Activated CD4-positive, CD25-positive, alpha-beta regulatory T cell treated with anti-CD3 and anti-CD28 coated beads, Interleukin-2, amount 50 U/mL, for 16 hours (primary cell): ENCODE measurements at regions not wholly inside any gene's neighbourhood (a gene's known extent, or its start where the extent isn't known, plus 50 kb on each side); places are given as distances from the start of the nearest gene placed in this dataset.
"Not testable (repeated sequence)": the region's sequence is repeated elsewhere in the genome, so short reads cannot be mapped to it uniquely, and the experiment has no call there.

ENCODE experiments used
- DNase-seq: peaks from one replicate; pipeline ENCODE4 v3.0.0-alpha.2; 2020; ENCODE audit warnings: low read depth, low spot score

DNA sequence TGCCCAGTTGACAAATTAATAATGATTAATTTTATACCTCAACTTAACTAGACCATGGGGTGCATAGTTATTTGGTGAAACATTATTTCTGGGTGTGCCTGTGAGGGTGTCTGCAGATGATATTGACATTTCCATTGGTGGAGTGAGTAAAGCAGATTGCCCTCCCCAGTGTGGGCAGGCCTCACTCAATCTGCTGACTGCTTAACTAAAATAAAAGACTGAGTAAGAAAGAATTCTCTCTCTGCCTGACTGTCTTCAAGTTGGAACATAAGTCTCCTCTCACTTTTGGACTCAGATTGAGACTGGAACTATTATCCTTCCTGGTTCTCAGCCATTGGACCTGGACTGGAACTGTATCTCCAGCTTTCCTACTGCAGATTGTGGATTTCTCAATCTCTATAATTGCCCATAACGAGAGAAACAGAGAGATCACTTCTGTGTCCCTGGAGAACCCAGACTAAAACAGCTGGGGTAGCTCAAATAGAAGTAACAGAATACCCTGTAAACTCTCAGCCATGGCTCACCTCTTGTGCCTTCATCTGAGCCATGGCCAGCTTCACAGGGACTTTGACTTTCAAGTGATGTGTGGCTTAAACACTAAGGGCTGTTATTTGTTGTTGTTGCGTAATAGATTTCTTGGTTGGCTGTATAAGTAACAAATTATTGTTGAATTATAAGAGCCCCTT is 575.3 kb upstream of the RAB6C start:
- DNase-seq, result no peak

DNA sequence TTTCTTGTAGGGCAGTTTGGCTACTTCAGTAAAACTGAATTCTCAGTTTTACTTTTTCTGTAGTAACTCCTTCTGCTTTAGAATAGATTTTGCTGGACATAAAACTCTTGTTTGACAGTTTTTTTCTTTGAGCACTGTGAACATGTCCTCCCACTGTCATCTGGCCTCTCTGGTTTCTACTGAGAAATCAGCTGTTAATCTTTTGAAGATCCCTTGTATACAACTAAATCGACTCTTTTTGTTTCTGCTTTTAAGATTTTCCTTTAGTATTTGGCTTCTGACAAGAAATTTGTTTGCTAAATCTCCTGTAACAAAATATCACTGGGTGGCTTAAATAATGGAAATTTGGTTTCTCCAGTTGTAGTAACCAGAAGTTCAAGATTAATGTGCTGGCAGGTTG is 570.9 kb upstream of the RAB6C start:
- DNase-seq, result no peak

DNA sequence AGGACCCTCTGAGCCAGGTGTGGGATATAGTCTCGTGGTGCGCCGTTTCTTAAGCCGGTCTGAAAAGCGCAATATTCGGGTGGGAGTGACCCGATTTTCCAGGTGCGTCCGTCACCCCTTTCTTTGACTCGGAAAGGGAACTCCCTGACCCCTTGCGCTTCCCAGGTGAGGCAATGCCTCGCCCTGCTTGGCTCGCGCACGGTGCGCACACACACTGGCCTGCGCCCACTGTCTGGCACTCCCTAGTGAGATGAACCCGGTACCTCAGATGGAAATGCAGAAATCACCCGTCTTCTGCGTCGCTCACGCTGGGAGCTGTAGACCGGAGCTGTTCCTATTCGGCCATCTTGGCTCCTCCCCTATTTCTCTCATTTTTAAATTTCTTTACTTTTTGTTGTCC is 562.4 kb upstream of the RAB6C start:
- DNase-seq, result not testable (repeated sequence)

DNA sequence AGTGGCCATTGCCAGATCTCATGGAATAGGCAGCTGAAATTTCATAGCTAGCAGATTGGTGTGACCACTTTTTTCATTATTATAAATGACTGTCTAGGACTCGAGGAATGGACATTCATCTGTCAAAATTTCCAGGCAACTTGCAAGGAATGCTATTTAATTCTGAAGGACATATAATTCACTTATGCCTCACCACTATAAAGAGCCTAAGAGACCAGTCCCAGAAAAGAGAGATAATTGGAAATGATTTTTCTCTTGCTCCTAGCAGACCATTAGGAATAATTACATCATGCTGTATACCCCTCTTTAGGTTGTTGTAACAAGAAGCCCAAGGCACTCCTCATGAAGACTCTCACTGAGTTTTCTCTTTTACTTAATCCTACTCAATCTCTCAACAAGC is 557.4 kb upstream of the RAB6C start:
- no peak for DNase-seq

DNA sequence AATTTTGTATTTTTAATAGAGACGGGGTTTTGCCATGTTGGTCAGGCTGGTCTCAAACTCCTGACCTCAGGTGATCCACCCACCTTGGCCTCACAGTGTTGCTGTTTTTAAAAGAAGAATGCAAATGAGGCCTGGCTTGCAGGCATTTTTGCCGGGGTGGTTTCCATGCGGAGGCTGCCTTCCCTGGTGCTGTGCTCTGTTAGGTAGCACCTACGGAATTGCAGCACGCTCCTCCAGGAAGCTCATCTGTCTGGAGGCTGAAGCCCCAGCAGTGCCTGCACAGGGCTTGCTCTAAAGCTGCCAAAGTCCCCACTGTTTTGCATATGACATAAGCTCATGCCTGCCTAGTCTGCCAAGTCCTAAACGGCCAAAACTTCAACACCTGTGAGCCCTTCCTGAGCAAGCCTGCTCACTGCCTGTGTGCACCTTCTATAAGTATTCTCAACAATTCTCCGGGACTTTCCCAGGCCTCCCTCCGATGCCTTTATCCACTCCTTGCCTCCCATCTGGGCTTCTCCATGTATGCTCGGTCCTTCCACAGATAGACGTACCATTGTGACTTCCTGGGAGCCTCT is 551.3 kb upstream of the RAB6C start:
- no peak for DNase-seq

DNA sequence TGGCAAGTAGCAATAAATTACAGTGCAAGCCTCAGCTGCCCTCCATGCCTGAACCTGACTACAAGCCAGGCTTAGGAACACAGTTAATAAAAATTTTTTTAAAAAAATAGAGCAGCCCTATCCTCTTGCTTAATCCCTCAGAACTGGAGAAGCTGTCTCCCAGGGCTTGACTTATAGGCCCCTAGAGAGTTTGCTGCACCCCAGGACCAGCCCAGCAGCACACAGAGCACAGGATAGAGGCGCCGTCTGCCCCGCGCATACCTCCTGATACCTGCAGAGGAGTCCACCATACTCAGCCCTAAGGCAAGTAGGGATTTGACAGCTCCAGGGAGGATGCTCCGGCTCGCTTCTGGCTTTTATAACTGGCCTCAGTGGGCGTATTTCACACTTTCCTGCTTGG is 548.6 kb upstream of the RAB6C start:
- no peak for DNase-seq

DNA sequence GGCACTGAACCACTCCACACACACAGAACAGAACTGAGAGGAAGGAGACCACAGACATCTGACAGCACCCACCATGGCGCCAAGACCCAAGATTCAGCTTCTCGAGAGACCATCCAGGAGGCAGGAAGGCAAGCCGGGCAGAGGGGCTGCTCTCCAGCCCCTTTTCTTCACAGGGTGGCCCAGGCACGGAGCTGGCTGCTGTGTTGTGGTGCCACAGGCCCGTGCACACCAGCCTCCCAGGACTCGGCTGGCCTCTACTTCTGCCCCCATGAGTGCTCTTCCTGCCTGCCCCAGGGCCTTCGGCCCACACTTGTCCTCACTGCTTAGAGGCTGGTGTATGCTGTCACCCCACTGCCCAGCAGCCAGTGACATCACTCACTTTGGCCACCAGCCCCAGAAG is 547.6 kb upstream of the RAB6C start:
- DNase-seq, result no peak

DNA sequence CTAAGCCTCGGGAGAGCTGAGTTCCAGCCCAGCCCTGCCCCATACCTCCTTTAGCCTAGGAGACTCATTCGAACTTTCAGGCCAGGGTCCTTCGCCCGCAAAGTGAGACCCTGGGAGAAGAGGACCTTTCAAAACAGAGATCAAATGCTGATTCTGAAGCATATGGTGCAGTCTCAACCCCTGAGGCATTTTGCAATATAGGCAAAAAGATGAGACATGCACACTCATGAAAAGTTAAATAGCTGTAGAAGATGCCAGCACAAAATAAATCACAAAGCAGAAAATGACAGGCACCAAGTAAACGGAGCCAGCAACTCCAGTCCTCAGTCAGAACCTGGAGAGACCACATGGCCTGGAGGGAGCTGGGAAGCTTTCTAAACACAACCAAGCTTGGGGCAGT is 542.7 kb upstream of the RAB6C start:
- no peak for DNase-seq

DNA sequence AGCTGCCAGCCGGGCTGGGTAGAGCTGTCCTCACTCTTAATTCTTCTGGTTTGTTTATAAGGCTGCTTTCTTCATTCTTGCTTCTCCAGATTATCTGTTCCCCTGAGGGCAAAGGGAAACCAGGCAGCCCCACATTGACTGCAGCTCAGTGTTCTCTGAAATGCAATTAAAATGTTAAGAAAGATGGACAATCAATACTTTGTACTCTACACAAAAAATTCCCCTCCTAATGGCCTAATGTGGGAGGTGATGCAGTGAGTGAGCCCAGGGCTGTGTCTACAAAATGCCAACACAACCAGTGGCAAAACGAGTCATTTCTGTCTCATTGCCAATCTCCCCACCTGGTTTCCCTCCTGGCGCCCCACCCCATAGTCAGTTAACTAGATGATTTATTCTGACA is 541.7 kb upstream of the RAB6C start:
- no peak for DNase-seq

DNA sequence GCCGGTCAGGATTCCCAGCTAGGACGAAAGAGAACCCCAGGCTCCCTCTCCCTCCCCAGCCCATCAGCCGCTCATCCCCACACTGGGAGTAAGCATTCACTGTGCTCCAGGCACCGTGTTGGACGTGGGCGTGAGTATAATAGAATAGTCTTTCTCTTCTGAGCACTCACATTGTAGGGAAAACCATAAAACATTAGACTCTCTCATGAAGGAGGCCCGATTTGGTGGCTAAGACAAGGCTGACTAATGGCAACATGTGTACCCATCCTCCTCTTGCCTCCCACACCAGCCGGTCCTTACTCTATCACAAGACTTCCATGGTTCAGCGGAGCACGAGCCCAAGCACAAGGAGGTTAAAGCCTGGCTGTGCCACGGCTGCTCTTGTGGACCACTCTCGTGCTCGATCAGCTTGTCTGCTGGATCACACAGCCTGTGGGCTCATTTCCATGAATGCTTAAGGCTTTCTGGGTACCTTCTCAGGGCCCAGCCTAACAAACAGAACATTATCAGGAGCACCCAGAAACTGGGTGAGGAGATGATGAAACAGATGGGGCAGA is 540.9 kb upstream of the RAB6C start:
- no peak for DNase-seq

DNA sequence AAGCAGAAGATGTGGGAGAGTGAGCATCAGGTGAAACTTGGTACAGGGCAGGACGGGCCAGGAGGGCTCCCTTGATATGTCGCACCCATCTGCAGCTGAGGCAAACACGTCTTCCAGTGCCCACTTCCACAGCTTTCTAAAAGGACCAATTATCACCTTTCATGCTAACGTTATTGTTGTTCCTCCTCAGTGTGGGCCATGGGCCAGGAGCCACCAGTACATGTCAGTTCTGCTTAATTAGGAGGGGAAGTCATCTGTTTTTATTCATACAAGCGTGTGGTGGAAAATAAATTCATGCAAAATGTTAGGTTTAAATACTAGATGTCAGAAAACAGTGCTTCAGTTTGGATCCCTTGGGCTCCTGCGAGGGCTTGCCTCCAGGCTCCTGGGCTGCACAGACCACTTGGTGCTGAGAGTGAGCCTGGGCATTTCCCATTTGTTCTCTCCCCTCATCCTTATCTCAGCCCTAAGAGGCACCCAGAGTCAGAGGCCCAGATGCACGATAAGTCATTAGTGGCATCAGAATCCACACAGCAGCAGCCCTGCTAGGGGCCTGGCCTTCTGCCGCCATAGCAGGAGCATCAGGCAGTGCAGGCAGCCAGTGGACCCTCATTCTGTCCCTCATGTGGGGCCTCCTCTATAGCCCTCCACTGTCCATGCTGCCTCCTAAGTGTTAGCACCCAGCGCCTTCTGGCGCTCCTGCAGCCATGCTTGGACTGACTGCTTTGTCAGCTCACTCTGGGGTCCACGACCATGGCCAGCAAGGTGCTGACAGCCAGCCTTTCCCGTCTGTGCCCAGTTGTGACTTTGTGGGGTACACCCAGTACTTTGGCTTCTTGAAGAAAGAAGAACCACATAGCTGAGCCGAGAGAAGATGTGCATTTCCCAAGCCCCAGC is 539.8 kb upstream of the RAB6C start:
- no peak for DNase-seq

DNA sequence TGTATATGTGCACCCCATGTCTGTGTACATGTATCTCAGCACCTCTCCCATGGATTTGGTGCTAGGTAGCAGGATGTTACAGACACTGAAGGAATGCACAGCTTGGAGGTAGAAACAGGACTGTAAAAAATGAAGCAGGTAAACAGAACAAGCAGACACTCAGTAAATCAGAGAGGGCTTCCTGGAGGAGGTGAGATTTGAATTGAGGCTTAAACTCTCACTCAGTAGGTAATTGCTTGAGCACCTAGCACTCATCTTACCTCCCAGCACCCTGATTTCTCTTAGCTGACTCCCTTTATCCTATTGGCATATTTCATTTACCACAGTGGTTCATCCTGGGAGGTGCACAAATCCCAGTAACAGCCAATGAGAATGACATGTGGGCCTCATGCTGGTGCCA is 537.9 kb upstream of the RAB6C start:
- no peak for DNase-seq

DNA sequence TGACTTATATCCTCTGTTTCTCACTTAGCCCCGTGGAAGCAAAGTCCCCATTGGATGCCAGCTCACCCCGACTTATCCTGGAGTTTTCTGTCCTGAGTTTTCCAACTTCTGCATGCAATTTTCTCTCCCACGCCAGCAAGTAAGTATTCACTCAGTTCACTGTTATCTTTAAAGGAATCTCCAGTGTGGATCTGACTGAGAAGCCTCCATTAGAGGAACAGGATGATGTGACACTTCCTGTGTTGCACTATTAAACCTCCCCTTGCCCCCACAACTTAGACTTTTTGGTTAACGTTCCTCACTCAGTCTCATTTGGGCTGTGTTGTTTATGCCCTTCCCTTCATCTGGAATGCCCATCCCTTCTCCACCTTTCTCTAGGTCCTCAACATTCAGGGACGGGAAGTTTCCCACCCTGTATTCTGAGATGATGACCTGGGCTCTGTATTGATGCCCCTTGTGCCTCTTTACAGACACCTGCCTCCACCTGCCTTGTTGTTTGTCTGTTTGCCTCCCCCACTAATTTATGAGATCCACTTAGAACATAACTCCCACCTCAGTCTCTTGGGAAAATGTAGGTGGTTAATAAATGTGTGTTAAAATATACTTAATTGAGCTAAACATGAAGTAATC is 536.1 kb upstream of the RAB6C start:
- no peak for DNase-seq

DNA sequence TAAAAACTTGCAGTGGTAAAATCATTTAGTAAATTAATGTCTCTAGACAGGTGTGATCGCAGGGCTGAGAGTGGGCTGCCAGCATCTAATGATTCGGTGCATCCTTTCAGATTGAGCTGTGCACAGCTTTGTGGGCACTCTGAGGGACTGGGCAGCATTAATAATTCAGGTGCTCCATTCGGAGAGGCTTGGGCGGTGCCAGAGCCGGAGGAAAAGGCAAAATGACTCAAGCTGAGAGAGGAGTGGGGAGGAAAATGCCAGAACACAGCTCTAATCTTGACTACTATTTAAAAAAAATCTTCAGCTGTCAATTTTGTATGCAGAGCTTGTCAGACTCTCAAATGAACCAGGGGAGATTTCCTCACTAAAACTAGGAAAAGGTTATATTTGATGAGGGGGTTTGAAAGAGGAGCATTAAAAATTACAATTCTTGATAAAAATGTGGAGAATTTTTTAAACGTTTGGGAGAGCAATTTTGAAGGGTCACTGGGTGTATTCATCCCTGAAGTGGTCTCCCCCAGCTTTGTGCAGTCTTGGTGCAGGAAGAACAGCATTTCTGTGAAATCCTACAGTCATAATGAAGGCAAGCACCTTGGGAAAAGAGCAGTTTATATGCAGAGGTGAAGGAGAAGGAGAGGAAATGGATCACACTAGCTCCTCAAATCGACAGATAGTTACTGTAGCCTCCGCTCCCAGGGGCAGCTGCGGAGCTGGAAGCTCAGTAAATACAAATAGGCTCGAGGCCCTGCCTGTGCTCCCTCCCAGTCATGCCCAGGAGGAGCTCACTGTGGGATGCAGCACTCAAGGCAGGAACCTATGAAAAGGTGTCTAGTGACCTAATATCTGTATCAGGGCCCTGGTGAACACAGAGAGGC is 535.4 kb upstream of the RAB6C start:
- DNase-seq, result no peak

DNA sequence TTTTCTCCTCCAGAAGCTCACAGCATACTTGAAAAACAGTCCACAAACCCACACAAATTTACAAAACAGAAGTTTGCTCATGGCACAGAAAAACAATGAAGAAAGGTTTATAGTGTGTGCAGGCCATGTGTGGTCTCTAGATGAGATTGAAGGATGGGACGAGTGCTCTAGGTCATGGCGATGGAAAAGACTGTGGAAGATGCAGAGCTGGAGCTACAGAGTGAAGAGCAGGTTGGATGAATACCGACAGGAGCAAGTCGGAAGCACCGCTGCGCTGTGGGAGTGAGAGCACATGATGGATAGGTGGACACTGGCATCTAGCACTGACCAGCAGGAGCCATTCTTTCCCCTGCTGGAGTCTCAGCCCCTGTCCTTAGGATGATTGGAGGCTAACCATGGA is 534.7 kb upstream of the RAB6C start:
- no peak for DNase-seq

DNA sequence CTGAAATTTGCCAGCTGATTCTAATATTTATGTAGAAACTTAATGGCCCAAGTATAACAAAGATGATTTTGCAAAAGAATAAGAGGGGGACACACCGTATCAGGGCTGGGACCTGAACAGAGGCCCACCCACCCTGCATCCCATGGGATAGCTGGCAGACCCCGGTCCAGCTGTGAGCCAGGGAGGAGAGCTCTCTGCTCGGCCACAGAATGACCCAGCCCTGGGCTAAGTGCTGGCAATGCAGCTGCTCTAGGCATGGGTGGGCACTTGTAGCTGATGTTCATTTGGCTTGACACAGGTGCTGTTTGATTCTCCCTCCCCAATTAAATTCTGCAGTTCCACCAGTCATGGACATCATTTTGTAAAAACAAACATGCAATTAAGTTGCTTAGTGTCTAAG is 522.8 kb upstream of the RAB6C start:
- no peak for DNase-seq

DNA sequence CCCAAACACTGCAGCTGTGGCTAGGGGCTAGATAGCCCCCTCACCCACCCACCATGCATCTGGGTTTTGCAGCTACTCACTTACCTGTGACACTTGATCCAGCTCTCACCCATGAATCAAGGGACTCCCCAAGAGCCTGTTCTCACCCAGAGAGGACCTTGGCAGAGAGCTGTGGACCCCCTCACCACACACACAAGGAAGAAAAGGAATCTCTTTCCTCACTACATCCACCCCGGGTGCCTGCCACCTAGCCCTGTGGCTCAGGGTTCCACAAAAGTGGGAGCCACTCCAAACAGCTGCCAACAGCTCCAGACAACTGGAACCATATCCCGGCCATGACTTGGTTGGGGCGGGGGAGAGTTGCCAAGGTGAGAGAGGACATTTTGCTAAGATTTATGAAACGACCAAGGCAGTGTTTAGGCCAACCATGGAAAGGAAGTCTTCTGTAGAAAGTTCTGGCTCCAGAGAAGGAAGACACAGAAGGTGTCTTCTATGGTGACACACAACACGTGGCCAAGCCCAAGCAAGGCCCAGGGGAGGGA is 522.1 kb upstream of the RAB6C start:
- no peak for DNase-seq

DNA sequence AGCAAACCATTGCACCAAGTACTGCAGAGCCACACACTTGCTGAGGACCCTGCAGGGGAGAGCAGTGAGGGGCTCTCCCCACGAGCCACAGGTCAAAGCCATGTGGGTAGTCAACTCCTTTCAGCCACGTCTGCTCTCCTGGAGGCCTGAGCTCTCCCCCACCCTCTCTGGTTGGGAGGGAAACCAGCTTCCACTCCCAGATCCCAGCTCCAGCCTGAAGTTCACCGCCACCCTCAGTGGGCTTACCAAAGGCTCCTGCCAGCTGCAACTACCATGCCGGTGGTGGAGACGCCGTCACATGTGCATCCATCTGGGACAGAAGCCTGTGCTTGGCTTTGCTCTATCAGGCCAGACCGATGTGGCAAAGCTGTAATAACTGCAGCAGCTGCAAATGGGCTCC is 521.5 kb upstream of the RAB6C start:
- DNase-seq, result no peak

DNA sequence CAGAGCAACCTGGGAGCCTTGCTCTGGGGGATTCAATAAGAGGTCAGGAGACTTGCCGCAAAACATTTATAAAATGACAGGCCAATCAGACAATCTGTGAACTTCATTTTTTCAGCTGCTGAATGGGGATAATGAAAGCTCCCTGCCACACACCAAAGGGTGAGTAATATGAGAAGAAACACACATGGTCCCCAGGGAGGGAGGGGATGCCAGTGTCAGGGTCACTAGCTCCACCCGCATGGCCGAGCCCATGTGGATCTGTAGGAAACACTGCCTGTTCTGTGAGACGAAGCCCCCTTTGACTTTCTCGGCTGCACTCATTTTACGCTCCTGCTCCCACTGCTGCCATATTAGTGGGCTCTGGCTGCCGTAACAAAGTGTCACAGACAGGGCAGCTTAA is 521.0 kb upstream of the RAB6C start:
- DNase-seq, result no peak

DNA sequence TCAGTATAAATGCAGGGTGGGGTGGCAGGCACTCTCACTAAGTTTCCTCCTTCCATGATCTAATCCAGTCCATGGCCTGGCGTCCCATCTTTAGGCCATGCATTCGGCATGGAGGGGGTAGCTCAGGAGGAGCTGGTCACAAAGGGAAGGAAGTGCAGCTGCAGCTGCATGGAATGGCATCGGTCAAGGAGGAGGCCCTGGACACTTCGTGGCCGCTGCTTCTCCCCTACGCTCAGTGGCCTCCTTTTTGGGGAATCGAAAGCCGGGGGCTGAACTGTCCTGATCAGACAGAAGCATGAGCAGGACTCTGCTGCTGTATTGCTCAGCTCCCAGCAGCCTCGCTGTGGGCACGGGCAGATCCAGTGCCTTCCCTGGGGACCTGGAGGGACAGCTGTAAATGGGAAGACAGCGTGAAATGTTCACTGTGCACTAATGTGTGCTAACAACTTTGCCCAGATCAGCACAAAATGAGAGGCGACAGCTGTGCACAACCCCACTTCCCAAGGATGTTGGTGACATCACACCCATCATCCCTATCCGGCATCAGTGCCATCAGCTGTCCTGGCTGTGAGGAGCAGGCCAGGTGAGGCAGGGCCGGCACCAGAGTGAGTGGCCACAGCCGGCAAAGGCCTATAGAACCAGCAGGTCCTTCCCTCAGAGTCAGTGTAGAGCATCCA is 520.1 kb upstream of the RAB6C start:
- no peak for DNase-seq
